Tibial nerve (tissue), 3 donors: ENCODE measurements at regions not wholly inside any gene's neighbourhood (a gene's known extent, or its start where the extent isn't known, plus 50 kb on each side); places are given as distances from the start of the nearest gene placed in this dataset.
"Not testable (repeated sequence)": the region's sequence is repeated elsewhere in the genome, so short reads cannot be mapped to it uniquely, and the experiment has no call there.

ENCODE experiments used
- CTCF ChIP-seq, 5 experiments: fragments of 200-600 bp in 3 of 5; fragments of 450-650 bp in 2 of 5; sonication (generic) in 3 of 5; IDR thresholded peaks; one replicate each; pipeline ENCODE4 v1.5.1; 2016 to 2019; ENCODE audit warnings: antibody characterized with exemption in 5 of 5, mild to moderate bottlenecking in 3 of 5, moderate library complexity in 2 of 5
- POLR2A ChIP-seq, 2 donors: fragments of 450-650 bp; IDR thresholded peaks; one replicate each; pipeline ENCODE4 v1.6.1; 2017; ENCODE audit warnings: antibody characterized with exemption in 2 of 2, mild to moderate bottlenecking in 2 of 2, moderate library complexity in 2 of 2

GRCh38 chr4:38388907-38389306, 275.1 kb upstream of the KLF3 start:
- not testable (repeated sequence) for TF ChIP-seq POLR2A, CTCF (IDR thresholded peaks at IDR 0.05)
